ENCODE measurements at regions not wholly inside any gene's neighbourhood (a gene's known extent, or its start where the extent isn't known, plus 50 kb on each side); places are given as distances from the start of the nearest gene placed in this dataset.
"Not testable (repeated sequence)": the region's sequence is repeated elsewhere in the genome, so short reads cannot be mapped to it uniquely, and the experiment has no call there.

DNA sequence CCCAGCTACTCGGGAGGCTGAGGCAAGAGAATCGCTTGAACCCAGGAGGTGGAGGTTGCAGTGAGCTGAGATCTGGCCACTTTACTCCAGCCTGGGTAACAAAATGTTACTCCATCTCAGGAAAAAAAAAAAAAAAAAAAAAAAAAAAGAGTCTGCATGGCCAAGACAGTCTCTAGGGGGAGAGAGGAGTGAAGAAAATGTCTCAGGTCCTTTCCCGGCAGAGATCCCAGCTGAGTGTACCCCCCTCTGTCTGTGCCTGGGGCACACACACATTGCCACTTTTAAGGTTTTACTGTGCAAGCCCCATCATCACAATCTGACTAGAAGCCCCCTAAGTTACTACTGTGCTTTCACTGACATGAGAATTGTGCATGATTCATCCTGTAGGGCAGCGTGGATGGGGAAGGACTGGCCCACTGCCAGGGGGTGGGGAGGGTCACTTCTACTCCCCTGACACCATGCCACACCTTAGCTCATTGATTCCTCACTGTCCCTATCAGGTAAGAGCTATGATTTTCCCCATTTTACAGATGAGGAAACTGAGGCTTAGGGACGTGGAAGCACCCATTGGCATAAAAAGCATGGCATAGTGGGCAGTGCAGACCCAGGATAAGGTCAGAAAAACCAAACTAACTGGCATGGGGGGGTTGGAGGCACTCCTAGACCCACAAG lies 102.3 kb upstream of the LARP1 start:
- DNase-seq, result no peak

DNA sequence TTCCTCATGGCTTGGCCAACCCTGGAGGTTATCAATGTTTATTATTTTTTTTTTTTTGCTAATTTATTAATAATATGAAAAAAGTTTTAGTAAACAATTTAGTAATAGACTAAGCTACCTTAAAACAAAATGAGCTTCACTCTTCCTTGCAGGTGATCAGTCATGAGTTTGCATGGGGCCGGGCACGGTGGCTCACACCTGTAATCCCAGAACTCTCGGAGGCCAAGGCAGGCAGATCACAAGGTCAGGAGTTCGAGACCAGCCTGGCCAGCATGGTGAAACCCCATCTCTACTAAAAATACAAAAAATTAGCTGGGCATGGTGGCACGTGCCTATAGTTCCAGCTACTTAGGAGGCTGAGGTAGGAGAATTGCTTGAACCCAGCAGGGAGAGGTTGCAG lies 103.4 kb upstream of the LARP1 start:
- not testable (repeated sequence) for DNase-seq

DNA sequence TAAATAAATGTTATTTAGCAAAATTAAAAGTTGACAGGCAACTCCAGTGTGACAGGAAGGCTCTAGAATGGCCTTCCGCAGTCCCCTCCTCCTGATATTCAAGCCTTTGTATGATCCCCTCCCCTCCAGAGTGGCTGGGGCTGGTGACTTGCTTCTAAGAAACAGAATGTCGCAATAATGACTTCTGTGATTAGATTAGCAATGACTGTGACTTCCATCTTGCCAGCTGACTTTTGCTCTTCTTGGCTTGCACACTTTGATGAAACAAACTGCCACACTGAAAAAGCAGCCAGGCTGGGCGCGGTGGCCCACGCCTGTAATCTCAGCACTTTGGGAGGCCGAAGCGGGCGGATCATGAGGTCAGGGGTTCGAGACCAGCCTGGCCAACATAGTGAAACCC lies 106.5 kb upstream of the LARP1 start:
- no peak for DNase-seq

DNA sequence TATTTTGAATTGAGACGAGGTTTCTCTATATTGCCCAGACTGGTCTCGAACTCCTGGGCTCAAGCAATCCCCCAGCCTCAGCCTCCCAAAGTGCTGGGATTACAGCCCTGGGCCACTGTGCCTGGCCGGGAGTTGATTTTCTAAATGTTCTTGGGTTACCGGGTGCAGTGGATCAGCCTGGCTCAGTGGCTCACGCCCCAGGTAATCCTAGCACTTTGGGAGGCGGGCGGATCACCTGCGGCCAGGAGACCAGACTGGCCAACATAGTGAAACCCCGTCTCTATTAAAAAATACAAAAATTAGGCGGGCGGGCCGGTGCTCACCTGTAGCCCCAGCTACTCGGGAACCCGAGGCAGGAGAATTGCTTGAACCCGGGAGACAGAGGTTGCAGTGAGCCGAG lies 106.9 kb upstream of the LARP1 start:
- no peak for DNase-seq

DNA sequence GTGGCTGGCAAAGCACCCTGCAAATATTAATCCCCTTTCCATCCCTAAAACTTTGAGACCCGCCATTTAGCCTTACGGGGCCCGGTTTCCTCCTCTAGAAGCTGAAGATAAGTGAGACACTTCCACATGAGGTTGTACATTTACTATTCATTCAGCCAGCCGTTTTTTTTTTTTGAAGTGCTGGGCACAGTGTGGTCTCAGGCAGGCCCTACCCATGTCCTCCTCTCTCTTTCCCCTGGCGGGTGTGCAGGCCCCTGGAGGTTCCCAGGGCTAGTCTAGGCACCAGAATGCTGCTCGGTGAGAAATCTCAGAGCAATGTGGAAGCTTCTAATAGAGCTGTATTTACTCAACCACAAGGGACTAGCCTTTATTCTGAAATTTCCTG lies 107.4 kb upstream of the LARP1 start:
- no peak for DNase-seq

DNA sequence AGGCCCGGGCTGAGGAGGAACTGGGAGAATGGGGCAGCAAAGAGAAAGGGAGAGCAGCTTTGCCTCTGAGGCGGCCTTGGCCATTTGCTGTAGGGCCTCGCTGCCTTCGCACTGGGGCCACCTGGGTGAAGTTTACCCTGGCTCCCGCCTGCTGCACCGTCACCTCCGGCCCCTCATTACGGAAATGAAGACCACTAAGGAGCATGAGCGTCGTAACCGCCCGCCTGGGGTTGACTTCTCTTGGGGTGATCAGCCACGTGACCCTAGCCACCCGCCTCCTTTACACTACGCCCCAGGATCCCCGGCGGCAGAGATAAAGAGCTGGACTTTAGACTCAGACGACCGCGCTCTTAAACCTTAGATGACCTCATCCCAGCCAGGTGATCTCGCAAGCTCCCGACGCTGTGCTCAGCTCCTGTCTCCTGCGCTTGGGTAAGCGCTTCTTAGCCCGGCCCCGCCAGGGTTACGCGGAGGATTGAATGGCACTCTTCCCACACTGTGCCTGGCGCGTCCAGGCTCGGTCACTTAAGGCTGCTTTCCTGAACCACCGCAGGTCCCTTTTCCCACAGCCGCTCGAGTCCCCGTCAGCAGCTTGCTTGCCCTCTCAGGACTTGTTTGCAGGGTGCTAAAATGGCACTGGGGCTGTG lies 107.9 kb upstream of the LARP1 start:
- DNase-seq, result no peak

DNA sequence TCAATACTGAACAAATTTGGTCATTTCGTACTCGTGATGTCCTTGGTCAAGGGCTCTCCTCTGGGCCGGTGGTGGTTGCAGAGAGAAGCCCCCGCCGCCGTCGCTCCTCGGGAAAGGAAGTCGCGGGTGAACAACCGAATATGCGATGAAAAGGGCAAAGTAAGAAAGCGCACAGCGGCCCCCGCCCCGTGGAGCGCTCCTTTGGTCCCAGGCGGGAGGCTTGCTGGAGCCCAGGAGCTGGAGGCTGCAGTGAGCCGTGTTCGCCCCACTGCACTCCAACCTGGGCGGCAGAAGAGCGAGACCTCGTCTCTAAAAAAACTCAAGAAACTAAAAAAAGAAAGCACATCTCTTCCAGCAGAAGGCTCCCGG lies 108.4 kb upstream of the LARP1 start:
- no peak for DNase-seq

DNA sequence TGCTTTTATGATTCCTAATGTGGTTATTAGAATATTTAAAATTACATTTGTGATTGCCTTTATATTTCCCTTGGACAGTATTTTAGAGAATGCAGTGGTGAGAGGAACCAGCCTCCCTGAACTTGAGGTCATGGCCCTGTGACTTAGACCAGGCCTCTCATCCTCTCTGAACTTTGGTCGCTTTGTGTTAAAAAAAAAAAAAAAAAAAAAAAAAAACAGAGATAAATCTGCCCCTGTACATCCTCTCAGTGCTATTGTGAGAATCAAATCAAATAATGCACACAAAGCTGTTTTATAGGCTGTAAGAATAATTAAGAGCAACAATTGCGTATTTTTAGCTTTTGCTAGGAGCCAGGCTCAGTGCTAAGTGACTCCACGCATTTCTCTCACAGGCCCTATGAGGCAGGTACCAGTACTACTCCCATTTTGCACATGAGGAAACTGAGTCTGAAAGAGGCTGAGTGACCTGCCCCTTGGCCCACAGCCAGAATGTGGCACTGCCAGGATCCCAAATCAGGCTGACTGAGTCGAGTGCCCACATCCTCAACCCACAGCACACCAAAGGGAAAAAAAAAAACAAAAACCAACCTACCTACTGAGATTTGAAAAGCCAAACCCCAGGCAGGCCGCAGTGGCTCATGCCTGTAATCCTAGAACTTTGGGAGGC lies 110.3 kb upstream of the LARP1 start:
- no peak for DNase-seq

DNA sequence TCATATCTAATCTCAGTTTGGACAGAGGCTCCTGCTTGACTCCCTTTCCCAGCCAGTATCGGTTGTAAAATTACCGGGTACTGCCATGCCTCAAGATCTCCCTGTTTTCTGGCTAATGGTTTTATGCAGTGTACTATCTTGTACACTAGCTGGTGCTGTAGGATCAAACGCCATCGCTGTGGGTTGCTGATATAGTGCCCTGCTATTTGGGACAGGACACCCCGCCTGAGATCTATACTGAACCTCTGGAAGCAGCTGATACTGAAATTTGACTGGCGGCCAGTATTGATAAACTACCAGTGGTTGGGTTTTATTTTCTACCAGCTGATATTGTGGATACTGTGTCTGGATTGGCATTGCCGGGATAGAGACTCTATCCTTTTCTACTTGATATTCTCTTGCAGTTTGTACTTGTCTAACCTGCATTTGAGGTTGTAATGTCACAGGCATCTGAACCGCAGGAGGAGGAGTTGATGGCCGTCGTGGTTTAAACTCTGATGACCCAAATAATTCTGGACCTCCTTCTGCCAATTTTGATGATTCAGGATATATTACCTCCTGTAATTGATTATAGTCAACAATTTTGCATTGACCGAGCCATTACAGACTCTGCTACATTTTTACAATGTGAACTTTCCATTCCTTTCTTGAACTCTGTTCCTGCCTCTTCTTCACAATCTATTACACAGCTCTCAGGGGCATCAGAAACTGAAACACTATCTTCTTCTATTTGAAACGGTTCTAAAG lies 112.5 kb upstream of the LARP1 start:
- no peak for DNase-seq

DNA sequence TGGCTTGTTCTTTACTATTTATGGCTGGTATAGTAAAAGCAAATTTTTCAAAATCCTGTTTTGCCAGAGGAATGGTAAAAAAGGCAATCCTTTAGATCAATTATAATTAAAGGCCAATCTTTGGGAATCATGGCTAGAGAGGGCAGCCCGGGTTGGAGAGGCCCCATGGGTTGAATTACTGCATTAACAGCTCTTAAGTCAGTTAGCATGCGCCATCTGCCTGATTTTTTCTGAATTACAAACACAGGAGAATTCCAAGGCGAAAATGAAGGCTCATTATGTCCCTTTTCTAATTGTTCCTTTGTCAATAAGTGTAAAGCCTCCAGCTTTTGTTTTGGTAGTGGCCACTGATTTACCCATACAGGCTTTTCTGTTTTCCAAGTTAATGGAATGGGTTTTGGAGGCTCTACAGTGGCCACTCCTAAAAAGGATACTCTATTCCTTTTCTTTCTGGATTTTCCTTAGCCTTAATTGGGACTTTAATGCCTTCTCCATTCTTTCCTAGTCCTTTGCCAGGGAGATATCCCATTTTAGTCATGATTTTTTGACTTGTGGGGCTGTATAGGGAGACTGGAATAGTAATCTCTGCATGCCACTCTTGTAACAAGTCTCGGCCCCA lies 114.9 kb upstream of the LARP1 start:
- not testable (repeated sequence) for DNase-seq

DNA sequence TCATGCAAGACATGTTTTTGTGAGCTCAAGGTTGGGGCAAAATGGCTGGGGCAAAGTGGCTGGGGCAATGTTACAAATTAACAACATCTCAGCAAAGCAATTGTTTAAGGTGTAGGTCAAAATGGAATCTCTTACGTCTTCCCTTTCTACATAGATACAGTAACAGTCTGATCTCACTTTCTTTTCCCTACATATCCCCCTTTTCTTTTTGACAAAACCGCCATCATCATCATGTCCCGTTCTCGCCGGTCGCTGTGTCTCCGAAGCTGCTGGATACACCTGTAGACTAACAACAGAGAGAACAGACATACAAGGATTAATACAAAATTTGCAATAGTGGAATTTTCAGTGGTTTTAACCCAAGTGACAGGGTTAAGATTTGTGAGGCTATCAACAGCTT lies 118.4 kb upstream of the LARP1 start:
- not testable (repeated sequence) for DNase-seq

DNA sequence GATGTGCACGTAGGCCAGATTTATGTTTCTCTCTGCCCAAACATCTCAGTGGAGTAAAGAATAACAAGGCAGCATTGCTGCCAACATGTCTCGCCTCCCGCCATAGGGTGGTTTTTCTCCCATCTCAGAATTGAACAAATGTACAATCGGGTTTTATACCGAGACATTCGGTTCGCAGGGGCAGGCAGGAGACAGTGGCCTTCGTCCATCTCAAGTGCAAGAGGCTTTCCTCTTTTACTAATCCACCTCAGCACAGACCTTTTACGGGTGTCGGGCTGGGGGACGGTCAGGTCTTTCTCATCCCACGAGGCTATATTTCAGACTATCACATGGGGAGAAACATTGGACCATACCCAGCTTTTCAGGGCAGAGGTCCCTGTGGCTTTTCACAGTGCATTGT lies 118.9 kb upstream of the LARP1 start:
- DNase-seq, result not testable (repeated sequence)

DNA sequence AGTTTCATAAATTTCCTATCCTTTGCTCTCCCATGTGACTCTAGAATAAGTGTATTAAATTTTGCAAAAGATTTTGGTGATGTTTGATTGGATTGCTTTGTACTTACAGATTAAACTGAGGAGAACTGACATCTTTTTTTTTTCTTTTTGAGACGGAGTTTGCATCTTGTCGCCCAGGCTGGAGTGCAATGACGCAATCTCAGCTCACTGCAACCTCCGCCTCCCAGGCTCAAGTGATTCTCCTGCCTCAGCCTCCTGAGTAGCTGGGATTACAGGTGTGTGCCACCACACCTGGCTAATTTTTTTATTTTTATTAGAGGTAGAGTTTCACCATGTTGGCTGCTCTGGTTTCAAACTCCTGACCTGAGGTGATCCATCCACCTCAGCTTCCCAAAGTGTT lies 121.4 kb upstream of the LARP1 start:
- not testable (repeated sequence) for DNase-seq

DNA sequence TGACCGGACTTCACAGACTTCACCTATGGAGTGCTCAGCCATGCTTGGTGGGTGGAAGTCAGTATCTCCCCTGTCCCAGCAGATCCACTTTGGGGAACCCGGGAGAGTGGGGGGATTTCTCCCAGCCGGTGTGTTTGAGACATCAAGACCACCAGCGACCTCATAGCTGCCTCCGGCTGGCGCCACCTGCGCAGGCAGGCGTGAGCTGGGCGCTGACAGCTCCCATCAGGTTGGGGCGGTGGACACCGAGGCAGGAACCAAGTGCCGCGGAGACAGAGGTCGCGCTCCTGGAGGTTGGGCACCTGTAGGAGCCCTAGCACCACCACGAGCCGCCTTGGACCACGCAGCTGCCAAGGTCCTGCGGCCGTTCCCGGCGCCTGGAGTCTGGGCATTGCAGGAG lies 124.0 kb upstream of the LARP1 start:
- DNase-seq, result no peak

DNA sequence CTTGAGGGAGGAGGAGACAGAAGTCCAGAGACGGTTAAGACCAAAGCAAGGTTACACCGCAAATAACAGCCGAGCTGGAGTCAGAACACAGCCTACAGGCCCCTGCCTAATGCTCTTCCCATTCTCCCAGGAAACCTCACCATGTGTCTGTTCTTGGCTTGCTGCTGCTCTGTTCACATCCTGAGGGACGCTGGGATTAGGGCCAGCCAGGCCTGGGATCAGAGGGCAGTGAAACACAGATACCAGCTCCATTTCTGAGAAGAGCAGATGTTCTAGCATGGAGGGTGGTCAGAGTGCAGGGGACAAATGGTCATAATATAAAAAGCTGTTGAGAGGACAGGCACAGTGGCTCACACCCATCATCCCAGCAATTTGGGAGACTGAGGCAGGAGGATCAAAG lies 124.8 kb upstream of the LARP1 start:
- no peak for DNase-seq

DNA sequence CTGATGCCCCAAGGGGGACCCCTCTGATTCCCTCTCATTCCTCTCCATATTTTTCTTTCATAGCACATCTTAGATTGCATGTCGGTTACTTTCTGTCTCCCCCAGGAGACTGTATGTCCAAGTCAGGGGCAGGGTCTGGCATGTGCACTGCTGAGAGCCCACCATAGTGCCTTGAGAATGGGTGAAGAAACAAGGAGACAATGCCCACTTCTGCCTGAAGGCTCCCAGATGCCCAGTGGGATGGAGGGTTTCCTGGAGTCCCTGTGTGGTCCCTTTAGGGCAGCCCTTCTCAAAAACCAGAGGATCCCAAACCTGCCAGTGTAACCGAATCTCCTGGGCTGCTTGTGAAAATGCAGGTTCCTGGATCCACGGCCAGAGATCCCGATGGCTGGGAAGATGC lies 126.5 kb upstream of the LARP1 start:
- DNase-seq, result no peak

DNA sequence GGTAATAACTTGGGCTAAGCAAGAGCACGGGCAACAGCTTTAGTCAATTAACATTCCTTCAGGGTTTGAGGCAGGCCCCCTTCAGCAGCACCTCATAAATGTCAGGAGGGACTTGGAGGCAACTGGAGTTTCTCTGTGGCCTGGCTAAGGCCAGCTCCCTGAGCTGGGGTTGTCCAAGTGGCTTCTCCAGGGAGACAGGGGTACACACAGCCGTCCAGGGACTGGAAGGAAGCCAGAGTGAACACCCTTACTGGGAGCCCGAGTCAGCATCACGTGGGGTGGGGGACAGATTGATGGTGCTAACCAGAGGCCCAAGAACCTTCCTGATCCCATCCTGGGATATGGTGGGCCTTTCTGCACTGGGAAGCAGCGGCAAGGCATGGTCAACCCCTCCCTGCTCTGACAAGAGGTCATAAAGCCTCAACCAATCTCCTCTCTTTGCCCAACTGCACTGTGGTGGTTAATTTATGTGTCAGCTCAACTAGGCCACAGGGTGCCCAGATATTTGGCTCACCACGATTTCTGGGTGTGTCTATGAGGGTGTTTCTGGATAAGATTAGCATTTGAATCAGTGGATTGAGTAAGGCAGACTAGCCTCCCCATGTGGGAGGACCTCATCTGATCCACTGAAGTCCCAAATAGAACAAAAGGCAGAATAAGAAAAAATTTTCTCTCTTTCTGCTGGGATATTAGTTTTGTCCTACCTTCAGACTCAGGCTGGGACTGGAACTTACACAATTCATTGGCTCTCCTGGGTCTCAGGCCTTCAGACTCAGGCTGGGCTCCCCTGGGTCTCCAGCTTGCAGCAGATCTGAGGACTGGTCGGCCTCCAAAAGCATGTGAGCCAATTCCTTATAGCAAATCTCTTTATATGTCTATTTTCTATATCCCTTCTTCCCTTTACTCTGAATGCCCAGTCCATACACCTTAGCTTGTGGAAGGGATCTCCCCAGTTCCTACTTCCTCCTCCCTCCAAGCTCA lies 127.2 kb upstream of the LARP1 start:
- DNase-seq, result no peak

DNA sequence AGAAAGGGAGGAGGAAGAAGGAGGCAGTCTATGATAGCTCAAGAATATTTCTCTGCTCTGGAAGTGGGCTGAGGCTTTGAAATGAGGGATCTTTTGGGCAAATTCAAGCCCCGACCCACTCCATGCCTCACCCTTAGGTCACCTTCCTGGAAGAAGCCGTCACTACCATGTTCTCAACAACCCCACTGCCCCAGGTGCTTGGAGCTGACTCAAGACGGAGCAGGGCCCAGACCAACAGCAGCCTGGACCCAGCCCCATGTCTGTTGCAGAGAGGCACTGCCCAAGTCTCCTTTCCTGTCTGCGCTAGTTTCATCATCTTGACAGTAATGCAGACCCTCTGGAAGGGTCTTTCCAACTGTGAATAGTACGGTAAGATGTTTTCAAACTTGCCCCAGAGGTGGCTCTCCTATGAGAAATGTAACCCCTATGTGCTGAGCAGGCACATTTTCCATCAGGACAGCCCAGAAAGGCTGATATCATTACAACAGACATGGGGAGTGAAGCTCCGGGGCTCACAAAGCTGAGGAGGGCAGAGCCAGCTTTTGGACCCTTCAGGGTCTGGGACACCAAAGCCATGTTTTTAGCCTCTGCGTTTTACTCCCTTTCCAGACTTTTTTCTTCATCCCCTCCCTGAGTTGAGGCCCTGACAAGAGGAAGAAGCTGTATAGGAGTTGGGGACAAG lies 128.2 kb upstream of the LARP1 start:
- no peak for DNase-seq

DNA sequence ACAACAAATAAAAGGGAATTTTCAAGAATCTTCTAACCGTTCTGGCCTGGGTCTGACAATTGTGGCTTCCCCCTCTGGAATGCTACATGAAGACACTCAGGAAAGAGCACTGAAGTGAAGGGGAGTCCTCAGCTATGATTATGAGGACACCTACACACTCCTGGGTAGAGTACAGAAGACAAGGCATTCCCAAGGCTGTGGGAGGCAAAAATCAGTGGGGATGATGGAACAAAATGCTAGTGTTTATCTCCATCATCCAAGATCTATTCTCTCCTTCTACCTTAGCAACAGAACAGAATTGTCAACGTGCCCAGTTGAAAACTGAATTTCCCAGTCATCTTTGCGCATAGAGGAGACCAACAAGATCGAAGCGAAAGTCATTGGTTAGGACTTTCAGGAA lies 130.1 kb upstream of the LARP1 start:
- no peak for DNase-seq

DNA sequence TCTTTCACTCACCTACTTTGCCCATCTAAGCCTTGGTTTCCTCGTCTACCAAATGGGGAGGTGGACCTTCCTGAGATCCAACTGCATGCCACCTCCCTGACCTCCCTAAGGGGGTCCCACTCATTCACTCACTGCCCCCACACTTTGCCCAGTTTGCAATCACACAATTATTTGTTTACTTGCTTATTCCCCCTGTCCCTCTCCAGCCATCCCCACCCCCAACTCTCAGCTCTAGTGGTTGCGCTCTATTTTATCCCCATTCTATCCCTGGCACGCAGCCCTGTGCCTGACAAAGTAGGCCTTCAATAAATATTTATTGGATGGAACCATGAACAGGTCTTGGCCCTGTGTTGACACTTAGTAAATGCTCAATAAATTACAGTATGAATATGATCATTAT lies 130.8 kb upstream of the LARP1 start:
- no peak for DNase-seq

DNA sequence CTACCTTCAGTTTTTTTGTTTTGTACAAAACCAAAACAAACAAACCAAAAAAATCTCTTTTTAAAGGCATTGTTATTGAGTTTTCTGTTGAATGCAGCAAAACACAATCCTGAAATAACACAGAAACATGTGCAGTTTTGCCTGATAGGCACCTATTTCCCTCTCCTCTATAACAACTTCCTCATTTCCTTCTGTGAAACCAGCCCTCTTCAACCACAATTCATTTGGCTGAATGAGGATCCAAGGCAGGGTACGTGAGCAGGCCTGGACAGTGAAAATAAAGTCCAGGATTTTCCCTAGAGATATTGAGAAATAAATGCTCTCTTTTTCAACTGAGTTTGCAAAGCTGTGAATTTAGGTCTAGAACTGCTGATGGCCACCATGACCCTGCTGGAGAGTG lies 134.8 kb upstream of the LARP1 start:
- DNase-seq, result no peak

All from skin of body (tissue), 1 donor.